DMS 273 treated with DMSO at 0.1 percent for 48 hours (cell line): ENCODE measurements at regions not wholly inside any gene's neighbourhood (a gene's known extent, or its start where the extent isn't known, plus 50 kb on each side); places are given as distances from the start of the nearest gene placed in this dataset.

Experiments used
- DNase-seq: peaks from one replicate; lab custom pipeline; 2025; lab: John Stamatoyannopoulos, UW

DNA sequence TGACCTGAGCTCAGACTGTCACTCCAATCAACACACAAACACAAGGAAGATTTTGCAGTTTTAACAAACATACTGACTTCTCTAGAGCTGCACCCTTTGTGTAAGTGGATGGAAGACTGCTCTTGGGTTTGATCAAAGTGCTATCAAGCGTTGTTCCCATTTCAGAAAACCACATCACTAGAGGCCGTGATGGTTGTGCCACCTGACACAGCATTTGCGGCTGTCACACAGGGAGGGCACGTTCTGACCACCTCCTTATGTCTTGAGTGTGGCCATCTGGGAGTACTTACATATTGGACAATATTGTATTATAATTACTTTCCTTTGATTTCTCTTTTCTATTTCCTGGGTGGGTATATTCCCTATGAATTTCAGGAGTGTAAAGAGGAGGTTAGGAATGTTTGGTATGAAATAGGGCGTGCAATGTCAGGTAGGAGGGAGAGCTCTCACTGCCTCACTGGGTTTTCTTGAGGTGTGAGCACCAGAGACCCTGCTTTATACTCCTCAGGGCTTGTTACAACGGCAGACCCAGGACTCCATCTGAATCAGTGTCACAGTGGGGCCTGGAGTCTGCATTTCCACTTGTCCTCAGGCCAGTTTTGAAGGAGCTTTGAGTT is 74.3 kb downstream of the SYNE3 start:
- DNase-seq, result no peak

DNA sequence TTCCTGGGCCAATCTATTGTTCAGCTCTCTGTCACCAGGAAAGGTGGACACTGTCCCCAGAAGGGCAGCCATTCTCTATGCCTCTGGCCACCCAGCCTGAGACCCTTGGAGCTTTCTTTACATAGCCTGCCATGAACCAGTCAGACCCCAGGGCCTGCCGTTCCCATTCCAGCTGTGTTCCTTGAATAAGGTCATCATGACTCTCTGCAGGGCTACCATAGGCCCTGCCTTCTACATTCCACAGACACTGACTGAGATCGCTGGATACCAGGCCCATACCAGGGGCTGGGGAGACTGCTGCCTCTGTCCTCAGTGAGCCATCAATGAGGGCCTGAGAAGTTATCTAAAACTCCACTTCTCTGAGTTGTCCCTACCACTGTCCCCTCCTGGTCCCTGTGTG is 75.5 kb downstream of the SYNE3 start:
- DNase-seq, result no peak

DNA sequence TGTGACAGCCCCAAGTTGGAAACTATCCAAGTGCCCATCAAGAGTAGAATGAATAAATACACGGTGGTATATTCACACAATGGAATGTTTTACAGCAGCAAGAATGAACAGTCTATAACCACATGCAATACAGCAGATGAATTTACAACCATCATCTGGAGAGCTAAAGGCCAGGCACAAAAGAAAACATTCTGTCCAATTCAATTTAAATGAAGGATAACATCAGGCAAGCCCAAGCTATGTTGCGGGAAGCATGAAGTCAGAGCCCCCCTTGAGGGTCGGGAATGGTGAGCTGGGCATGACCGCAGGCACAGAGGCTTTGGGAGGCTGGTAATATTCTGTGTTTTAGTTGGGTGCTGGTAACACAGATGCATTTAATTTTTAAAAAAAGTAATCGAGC is 76.0 kb downstream of the SYNE3 start:
- no peak for DNase-seq

DNA sequence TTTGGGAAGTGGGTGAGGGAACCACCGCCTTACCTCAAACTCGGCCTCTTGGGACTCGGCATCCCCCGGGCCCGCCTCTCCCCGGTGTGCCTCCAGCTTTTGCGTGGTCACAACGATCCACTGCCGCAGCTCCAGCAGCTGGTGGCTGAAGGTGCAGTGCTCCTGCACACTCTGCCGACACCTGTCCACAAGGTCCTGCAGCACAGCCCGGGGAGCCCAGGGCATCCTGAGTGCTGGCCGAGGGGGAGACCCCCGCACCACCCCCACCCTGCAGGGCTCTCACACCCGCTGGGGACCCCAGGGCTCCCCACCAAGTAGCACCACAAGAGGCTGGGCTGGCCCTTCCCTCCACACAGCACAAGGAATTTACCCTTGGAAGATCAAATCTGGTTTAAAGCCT is 76.6 kb downstream of the SYNE3 start:
- no peak for DNase-seq

DNA sequence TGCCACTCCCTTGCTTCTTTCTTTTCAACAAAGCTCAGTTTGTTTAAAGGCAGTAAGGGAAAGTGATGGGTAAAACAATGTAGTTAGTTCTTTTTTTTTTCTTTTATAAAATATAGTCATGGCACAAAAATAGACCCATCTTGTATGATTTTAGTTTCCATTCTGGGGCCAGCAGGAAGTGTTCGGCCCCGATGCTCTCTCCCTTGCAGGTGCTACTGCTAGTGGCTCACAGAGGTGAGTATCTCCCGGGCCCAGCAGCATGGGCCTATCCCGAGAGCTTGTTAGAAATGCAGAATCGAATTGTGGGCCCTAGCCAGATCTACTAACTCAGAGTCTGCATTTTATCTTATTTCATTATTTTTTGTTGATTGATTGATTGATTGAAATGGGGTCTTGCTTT is 78.7 kb downstream of the SYNE3 start:
- DNase-seq, result no peak

DNA sequence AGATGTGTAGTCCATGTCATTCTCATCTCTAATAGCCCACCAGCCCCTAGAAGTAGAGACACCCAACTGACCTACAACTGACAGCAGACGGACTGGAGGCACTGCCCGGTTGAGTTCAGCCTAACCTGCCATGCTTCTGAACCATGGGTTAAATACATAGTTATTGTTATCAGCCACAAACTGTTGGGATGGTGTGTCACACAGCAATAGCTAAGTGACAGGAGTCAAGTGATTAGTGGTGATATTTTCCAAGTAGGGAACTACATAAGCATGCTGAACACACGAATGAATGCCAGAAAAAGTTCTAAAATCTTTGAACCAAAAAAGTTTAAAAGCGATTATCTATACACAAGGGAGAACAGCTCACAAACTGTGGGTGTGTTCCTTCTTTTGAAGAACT is 80.1 kb downstream of the SYNE3 start:
- no peak for DNase-seq

DNA sequence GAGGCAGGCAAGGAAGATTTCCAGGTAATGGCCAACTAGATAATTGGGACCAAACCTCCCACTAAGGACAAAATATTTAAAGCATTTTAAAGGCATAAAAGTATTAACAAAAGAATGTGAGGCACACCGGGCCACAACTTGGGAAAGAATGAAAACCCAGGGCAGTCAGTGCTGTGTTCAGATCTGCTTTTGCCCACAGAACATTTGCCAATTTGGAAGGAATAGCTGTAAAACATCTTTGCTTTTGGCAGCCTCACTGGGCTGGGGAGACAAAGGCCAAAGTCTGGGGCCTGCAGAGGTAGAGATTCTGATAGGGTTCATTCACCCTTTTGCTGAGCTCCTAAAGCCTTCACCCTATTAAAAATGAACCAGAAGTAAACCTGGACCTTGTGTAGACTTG is 82.3 kb downstream of the SYNE3 start:
- DNase-seq, result no peak

DNA sequence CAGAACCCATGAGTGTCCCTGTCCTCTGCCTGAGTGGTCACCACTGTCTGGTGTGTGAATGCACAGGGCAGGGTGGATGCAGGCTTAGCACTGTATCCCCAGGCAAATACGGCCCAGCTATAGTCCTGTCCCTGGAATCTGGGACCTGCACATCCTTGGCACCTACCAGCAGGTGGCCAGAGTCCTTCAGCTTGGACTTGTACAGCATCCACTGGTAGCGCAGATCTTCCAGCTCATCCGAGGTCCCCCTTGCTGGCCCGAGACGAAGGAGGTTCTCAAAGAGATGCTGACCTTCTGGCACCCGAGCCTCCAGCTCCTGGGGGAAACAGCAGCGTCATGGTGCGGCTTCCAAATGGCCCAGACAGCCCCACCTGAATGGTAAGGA is 83.4 kb downstream of the SYNE3 start:
- no peak for DNase-seq

DNA sequence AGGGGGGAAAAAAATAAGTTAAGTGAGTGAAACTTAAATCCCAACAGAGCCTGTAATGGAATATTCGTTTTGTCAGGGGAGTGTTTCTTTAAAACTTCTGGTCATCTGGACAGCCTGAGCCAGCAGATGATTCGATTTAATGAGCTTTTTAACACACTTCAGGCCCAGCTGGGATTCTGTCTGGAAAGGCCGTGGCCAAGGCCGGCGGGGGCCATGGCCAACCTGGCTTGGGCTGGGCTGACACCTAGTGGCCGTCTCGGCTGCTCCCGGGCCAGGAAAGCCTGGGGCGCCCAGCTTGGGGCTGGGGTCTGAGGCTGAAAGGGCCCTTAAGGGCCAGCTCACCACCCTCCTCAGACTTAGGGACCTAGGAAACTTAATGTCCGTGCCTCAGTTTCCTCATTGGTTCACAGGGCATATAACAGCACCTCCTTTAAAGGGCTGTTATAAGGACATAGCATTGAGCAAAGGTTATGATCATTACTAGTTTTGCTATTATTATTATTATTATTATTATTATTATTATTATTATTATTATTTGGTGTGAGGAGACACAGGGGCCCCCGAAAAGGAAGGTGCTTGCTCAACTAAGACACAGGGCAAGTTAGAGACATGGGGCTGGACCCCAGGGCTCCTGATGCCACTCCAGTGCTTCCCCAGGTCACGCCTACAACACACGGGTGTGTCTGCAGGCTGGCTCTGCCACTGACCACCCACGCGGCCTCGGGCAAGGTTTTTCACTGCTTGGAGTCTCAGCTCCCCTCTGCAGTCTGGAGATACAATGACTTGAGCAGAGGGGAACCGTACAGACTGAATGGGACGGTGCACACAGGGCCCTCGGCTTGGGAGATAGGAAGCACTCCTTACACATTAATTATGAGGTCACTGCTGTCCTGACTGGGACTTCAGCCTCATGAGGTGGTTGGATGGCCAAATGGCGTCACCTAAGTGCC is 84.0 kb downstream of the SYNE3 start:
- peak; percentile 44 for DNase-seq

DNA sequence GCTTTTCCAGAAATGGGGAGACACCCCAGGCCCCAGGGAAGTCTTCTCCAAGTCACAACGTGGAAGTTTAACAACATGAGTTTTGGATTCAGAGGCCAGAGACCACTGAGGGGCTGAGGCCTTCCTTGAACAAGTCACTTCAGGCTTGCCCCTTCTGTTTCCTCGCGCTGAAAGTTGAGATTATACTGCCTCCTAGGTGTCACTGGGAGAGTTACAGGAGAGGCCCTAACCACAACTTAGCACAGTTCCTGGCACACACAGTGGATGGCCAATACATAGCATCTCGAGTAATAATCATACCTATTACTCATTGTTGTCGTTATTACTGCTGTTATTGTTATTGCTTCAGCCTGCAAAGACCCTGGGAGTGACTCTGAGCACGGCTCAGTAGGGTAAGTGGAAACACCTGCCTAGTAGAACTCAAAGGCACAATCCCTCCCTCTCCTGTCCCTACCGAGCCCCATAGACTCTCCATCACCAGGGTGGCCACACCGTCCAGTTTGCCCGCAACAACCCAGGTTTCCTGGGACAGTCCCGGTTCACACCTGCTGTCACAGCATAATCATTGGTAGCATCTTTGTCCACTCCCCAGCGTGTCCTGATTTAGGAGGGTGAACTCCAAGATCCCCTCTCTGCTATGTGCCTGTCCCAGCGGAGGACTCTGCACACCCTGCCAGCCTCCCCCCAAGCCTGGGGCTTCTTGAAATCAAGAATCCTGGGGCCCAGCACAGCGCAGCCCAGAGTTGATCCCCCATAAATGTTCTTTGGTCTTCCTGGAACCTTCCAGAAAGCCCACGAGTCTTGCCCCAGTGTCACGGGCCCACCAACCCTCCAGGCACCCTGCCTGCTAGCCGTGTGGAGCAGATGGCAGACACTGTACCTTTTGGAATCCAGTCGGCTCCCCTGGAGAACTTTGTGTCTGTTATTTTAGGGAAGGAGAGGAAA is 85.0 kb downstream of the SYNE3 start:
- DNase-seq, result no peak

DNA sequence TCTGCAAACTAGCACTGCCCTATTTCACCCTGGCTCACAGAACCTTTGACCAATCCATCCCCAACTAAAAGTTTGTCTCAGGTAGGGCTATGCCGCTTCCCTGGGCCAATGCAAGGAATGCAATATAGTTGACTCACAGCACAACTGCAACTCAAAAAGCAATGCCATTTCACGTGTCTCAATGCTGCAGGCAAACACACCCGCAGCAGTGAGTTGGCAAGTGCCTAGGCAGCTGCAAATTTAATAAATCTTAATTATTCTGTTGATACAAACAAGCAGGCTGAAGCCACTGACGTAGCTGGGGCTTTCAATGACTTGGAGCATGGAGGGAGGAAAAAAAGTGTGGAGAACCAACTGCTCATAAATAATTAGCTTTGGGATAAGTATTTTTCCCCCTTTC is 87.9 kb downstream of the SYNE3 start:
- DNase-seq, result no peak

DNA sequence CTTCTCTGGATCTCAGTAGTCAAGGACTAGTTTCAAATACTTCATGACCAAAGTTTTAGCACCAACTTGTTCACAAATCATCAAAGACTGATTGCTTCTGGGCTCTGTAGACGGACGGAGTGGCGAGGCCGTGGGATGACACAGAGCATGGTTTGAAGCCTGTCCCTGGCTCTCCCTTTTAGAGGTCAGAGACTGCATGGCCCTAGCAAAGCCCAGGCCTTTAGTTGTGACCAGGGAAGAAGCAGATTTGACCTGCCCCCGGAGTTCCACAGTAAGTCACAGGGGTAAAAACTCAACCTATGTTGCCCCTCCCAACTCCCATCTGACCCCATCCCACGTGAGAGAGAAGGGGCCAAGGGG is 90.4 kb downstream of the SYNE3 start:
- no peak for DNase-seq

DNA sequence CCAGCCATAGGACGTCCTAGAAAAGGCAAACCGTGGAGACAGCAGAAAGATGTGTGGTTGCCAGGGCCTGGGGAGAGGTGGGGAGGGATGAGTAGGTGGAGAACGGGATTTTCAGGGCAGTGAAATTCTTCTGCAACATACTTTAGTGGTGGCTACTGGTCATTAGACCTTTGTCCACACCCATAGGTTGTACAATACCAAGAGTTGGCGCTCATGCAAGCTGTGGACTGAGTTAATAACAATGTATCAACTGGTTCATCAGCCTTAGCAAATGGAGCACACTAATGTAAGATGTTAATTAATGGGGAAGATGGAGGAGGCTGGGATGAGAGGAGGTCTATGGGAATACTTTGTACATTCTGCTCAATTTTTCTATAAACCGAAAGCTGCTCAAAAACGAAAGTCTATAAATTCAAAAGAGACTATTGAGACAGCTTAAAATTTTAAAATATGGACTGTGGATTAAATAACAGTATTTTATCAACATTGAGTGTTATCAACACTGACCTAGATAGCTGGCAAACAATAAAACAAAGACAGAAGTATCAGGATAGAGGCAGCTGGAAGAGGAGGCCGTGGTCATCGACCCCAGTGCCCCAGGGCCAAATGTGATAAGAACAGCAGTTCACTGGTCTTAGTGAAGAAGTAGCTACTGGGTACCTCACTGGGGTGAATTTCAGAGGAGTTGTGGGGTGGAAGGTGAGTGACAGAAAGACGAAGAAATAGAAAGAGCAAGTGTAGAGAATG is 90.9 kb downstream of the SYNE3 start:
- no peak for DNase-seq

DNA sequence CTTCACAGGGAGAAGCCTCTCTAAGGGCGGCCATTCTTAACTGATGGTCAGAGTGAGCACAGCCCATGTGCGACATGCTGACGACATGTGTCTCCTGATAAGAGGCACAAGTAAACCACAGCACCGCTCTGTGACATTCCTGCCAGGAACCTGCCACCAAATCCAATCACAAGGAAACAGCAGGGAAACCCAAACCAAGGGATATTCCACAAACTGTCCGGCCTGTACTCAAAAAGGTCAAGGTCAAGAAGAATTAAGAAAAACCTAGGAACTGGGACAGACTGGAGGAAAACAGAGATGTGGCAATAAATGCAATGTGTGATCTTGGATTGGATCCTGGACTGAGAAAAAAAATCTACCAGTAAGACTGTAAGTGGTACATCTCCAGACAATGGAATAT is 91.9 kb downstream of the SYNE3 start:
- DNase-seq, result no peak

DNA sequence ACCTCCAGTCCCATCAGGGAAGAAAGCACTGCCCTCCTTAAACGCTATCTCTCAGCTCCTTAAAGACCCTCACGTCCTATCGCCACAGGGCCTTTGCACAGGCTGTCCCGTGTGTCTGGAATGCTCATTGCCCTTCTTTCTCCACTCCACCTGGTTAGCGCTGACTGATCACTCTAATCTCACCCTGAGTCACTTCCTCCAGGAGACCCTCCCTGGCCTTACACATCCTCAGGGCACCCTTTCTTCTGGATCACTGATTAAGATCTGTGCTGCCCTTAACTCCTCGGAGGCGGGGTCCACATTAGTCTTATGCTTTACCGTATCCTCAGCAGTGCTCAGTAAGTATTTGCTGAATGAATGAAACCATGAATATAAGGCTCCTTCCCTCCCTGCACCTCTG is 94.7 kb downstream of the SYNE3 start:
- DNase-seq, result no peak

DNA sequence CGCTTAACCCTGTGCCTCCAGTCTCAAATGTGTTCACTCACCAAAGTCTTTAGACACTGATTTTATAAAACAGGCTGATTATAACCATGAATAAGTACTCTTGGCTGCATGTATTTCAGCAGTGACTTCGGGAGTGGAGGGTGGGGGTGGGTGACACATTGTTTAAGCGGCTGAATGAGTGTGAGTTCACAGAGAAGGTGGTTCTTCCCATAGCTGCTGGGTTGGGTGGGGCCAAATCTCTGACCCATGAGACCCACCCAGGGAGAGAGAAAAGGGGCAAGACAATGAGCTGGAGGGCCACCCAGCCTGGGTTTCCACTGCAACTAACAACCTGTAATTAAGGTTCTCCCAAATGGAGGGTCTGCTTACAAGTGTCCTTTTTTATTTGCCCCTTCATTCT is 96.4 kb downstream of the SYNE3 start:
- DNase-seq, result no peak

DNA sequence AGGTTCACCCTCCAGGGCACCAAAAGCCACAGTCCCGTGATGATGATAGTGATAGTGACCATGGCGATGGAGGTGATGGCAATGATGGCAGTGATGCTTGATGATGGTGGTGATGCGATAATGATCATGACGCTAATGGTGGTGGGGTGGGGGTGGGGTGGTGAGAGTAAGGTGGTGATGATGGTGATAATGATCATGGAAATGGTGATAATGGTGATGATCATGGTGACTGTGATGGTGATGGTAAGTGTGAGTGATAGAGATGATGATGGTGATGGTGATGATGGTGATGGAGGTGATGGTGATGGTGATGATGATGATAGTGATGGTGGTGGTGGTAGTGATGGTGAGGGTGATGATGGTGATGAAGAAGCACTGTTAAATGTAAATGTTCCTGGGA is 96.9 kb downstream of the SYNE3 start:
- DNase-seq, result no peak

DNA sequence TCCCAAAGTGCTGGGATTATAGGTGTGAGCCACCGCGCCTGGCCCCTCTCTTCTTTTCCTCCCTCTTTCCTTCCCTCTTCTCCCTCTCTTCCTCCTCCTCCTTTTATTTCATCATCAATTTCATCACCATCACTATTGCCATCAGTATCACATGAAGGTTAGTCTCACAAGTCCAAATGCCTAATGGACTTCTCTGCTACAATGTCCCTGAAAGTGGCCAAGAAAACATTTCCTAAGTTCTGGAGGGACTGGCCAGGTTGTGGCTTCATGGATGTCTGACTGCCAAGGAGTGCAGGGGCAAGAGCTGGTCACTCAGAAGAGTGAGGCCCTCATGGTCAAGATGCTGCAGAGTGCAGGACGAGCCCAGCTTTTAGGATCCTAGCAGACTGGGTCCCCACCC is 97.6 kb downstream of the SYNE3 start:
- DNase-seq, result no peak

DNA sequence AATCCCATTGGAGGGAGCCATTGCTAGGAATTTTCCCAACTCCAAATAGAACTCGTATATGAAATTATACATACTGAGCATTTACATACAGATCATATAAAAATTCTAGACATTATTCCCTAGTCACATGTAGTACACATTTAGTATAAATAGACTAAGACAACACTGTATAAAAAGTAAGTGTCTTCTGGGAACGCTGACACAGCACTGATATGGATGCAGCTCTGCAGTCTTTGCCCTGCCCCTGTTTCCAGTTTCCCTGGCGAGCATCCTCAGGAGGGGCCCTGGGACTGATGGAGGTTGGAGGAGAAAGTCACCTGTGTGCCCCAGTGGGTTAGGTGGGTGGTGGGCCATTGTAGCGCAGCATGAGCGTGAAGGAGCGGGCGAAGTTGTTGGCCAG is 97.8 kb upstream of the CLMN start:
- DNase-seq, result no peak

DNA sequence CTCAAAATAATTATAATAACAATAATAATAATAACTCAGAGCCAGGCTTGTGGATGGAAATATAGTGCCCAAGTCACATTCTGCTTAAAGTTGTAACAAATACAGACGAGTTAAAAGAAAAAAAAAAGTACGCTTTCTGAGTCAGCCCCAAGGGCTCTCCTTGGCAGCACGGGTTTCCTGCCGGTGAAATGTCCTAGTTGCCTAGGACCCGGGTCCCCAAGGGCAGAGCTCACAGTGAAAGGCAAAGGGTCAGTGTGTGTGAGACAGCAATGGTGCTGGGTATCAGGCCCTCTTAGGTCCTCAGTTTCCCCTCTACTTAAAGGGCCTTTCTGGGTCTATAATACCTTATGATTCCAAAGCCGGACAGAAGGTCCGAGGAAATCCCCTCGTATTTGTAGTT is 96.3 kb upstream of the CLMN start:
- no peak for DNase-seq

DNA sequence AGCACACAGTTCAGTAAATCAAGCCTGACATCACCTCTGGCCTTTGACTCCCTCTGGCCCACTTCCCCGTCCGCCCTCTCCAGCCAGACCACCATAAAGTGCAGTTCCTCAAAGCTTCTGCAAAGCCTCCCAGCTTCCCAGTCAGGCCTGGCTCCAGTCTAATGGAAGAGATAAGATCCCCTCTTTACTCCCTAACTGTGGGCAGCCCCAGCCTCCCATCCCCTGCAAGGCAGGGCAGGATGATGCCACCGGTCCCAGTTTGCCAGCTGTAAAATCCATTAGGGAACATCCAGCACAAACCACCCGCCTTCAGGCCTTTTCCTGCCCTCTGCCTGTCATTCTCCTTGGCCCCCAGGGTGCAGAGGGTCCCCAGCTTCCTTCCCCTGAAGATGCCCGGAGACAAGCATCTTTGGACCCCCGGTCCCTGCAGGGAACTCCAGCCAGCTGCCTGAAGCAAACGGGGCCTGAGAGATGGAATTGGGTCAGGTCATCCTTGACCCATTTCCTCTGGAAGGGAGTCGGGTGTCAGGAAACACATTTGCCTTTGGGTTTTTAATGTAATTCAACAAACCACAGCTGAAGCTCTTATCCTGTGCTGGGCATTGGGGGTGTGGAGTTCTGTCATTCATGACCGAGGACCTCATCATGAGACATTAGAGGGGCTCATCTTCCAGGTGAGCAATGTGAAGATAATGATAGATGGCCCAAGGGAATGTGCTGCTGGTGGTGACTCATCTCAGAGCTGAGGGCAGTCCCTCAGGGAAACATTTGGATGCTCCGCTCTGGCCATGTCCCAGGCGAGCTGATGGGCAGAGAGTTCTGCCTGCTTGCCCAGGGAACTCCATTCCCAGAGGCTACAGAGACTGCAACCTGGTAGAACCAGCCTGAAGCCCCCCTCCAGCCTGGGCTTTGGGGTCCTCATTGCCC is 93.8 kb upstream of the CLMN start:
- no peak for DNase-seq
